ENCODE measurements at regions not wholly inside any gene's neighbourhood (a gene's known extent, or its start where the extent isn't known, plus 50 kb on each side); places are given as distances from the start of the nearest gene placed in this dataset.

DNA sequence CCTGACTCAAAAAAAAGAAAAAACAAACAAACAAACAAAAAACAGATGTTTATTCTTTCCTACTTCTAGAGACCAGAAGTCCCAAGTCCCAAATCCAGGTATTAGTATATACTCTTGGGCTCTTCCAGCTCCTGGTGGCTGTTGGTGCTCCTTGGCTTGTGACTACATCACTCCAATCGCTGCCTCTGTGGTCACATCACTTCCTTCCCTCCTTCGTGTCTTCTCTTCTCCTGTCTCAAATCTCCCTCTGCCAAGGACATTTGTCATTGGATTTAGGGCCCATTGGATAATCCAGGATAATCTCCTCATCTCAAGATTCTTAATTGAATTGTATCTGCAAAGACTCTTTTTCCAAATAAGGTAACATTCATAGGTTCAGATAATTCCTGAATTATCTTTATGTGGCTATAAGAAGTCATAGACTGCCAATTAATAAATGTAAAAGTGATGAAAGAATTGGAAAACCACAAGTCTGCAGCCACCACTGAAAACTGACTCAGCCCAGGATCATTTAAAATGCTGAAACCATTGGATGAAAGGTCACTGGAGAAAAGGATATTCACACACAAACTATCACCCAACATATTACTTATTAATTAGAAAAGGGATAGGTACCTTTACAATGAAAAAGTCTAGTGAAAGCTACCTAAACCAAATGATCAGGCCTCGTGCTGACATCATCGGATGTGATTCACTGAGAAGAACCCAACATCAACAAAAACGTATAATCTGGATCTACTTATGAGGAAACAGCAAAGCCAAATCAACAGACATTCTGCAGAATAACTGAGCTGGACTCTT, 67.1 kb downstream of the ZNF281 start:
- no peaks in the 10 kb centered on the region for H4K20me1 ChIP-seq (ENCODE audit: insufficient read depth)
- no peaks in the 10 kb centered on the region for H3K79me2 ChIP-seq (replicated peaks; ENCODE audit: insufficient read depth, low read length)
- no peaks in the 10 kb centered on the region for H3K36me3 ChIP-seq (ENCODE audit: insufficient read depth, low read length)
- no peak overlapping the region for H3K9ac ChIP-seq (ENCODE audit: low read length)
- H3K27me3 ChIP-seq (ENCODE audit: insufficient read depth, low read depth, low read length): no peaks in the 10 kb centered on the region
- no peak overlapping the region for H3K4me3 ChIP-seq (ENCODE audit: low read length)
- H3K27ac ChIP-seq (ENCODE audit: low read length): no peak overlapping the region
- H3F3A ChIP-seq (ENCODE audit: insufficient read depth, low read length, poor library complexity, severe bottlenecking): no peaks in the 10 kb centered on the region
- H3K9me3 ChIP-seq (ENCODE audit: low read length): no peaks in the 10 kb centered on the region
- no peak for TF ChIP-seq POLR2AphosphoS5 (IDR thresholded peaks at IDR 0.05)
- TF ChIP-seq, protein P1, sequence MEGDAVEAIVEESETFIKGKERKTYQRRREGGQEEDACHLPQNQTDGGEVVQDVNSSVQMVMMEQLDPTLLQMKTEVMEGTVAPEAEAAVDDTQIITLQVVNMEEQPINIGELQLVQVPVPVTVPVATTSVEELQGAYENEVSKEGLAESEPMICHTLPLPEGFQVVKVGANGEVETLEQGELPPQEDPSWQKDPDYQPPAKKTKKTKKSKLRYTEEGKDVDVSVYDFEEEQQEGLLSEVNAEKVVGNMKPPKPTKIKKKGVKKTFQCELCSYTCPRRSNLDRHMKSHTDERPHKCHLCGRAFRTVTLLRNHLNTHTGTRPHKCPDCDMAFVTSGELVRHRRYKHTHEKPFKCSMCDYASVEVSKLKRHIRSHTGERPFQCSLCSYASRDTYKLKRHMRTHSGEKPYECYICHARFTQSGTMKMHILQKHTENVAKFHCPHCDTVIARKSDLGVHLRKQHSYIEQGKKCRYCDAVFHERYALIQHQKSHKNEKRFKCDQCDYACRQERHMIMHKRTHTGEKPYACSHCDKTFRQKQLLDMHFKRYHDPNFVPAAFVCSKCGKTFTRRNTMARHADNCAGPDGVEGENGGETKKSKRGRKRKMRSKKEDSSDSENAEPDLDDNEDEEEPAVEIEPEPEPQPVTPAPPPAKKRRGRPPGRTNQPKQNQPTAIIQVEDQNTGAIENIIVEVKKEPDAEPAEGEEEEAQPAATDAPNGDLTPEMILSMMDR (IDR thresholded peaks at IDR 0.05; ENCODE audit: poor library complexity, severe bottlenecking): no peak
- TF ChIP-seq SMC3 (conservative IDR thresholded peaks at IDR 0.05; ENCODE audit: poor library complexity): no peak
- TF ChIP-seq, protein P2, sequence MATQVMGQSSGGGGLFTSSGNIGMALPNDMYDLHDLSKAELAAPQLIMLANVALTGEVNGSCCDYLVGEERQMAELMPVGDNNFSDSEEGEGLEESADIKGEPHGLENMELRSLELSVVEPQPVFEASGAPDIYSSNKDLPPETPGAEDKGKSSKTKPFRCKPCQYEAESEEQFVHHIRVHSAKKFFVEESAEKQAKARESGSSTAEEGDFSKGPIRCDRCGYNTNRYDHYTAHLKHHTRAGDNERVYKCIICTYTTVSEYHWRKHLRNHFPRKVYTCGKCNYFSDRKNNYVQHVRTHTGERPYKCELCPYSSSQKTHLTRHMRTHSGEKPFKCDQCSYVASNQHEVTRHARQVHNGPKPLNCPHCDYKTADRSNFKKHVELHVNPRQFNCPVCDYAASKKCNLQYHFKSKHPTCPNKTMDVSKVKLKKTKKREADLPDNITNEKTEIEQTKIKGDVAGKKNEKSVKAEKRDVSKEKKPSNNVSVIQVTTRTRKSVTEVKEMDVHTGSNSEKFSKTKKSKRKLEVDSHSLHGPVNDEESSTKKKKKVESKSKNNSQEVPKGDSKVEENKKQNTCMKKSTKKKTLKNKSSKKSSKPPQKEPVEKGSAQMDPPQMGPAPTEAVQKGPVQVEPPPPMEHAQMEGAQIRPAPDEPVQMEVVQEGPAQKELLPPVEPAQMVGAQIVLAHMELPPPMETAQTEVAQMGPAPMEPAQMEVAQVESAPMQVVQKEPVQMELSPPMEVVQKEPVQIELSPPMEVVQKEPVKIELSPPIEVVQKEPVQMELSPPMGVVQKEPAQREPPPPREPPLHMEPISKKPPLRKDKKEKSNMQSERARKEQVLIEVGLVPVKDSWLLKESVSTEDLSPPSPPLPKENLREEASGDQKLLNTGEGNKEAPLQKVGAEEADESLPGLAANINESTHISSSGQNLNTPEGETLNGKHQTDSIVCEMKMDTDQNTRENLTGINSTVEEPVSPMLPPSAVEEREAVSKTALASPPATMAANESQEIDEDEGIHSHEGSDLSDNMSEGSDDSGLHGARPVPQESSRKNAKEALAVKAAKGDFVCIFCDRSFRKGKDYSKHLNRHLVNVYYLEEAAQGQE (IDR thresholded peaks at IDR 0.05; ENCODE audit: borderline replicate concordance): no peak
- TF ChIP-seq RAD21 (conservative IDR thresholded peaks at IDR 0.05): no peak
- TF ChIP-seq EZH2 (IDR thresholded peaks at IDR 0.05; ENCODE audit: borderline replicate concordance, insufficient read depth, low read length, poor library complexity, severe bottlenecking): no peak
- no peak for TF ChIP-seq MXI1 (conservative IDR thresholded peaks at IDR 0.05; ENCODE audit: poor library complexity, severe bottlenecking)
- TF ChIP-seq TAF1 (IDR thresholded peaks at IDR 0.05; ENCODE audit: low read depth): no peak
- TF ChIP-seq EP300 (conservative IDR thresholded peaks at IDR 0.05; ENCODE audit: poor library complexity, severe bottlenecking): no peak
- H2AFZ ChIP-seq (ENCODE audit: low read depth, low read length): no peak overlapping the region
- no peaks in the 10 kb centered on the region for H3K9me2 ChIP-seq (ENCODE audit: insufficient read depth, low read length)
- H3K4me2 ChIP-seq (ENCODE audit: low read length): no peak overlapping the region

DNA sequence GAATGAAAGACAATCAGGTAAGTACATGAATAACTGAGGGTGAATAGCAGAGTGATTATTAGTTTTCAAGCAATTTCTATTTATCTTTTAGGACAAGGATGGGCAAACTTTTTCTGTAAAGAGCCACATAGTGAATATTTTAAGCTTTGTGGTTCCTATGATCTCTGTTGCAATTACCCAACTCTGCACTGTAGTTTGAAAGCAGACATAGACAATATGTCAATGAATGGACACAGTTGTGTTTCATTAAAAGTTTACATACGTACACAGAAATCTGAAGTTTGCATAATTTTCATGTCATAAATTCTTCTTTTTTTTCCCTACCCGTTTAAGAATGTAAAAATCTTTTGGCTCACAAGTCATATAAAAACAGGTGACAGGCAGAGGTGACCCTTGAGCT, 71.4 kb downstream of the ZNF281 start:
- Histone ChIP-seq H3K9me3 (ENCODE audit: low read length) (no peaks in the 10 kb centered on the region), H3K4me2 (ENCODE audit: low read length) (no peak overlapping the region), H4K20me1 (ENCODE audit: insufficient read depth) (no peaks in the 10 kb centered on the region), H3K36me3 (ENCODE audit: insufficient read depth, low read length) (no peaks in the 10 kb centered on the region), H3F3A (ENCODE audit: insufficient read depth, low read length, poor library complexity, severe bottlenecking) (no peaks in the 10 kb centered on the region), H2AFZ (ENCODE audit: low read depth, low read length) (no peak overlapping the region), H3K27me3 (ENCODE audit: insufficient read depth, low read depth, low read length) (no peaks in the 10 kb centered on the region), H3K4me3 (ENCODE audit: low read length) (no peak overlapping the region), H3K9me2 (ENCODE audit: insufficient read depth, low read length) (no peaks in the 10 kb centered on the region), H3K79me2 (replicated peaks; ENCODE audit: insufficient read depth, low read length) (no peaks in the 10 kb centered on the region), H3K9ac (ENCODE audit: low read length) (no peak overlapping the region), H3K27ac (ENCODE audit: low read length) (no peak overlapping the region)
- TF ChIP-seq EP300 (conservative IDR thresholded peaks at IDR 0.05; ENCODE audit: poor library complexity, severe bottlenecking) (no peak), SMC3 (conservative IDR thresholded peaks at IDR 0.05; ENCODE audit: poor library complexity) (no peak), MXI1 (conservative IDR thresholded peaks at IDR 0.05; ENCODE audit: poor library complexity, severe bottlenecking) (no peak), EZH2 (IDR thresholded peaks at IDR 0.05; ENCODE audit: borderline replicate concordance, insufficient read depth, low read length, poor library complexity, severe bottlenecking) (no peak), POLR2AphosphoS5 (IDR thresholded peaks at IDR 0.05) (no peak), TAF1 (IDR thresholded peaks at IDR 0.05; ENCODE audit: low read depth) (no peak), RAD21 (conservative IDR thresholded peaks at IDR 0.05) (no peak)
- TF ChIP-seq, protein P1 (IDR thresholded peaks at IDR 0.05; ENCODE audit: poor library complexity, severe bottlenecking): no peak
- TF ChIP-seq, protein P2 (IDR thresholded peaks at IDR 0.05; ENCODE audit: borderline replicate concordance): no peak

All from neural cell (in vitro differentiated cells).